Thyroid gland (tissue), 4 donors: ENCODE measurements at regions not wholly inside any gene's neighbourhood (a gene's known extent, or its start where the extent isn't known, plus 50 kb on each side); places are given as distances from the start of the nearest gene placed in this dataset.

Source experiments
- DNase-seq, 2 donors: peaks; one replicate each; pipeline ENCODE4 v3.0.0-alpha.2; 2019
- H3K27ac ChIP-seq, 3 donors: fragments of 200-600 bp; sonication (generic); 1 replicate in 2 of 3; 2 replicates in 1 of 3; pipeline ENCODE4 v1.5.1; 2016 to 2019; ENCODE audit warnings: mild to moderate bottlenecking in 1 of 3, moderate library complexity in 1 of 3
- H3K27me3 ChIP-seq: fragments of 200-600 bp; sonication (generic); one replicate; pipeline ENCODE4 v1.5.1; 2019
- H3K36me3 ChIP-seq, 2 donors: fragments of 200-600 bp; sonication (generic); one replicate each; pipeline ENCODE4 v1.5.1; 2016 to 2019
- H3K4me1 ChIP-seq, 2 donors: fragments of 200-600 bp; sonication (generic); one replicate each; pipeline ENCODE4 v1.5.1; 2017 to 2019
- H3K4me3 ChIP-seq, 3 donors: fragments of 200-600 bp; sonication (generic); replicated peaks in 1 of 3; 1 replicate in 2 of 3; 2 replicates in 1 of 3; pipeline ENCODE4 v1.5.1; 2016; ENCODE audit warnings: mild to moderate bottlenecking in 1 of 3
- H3K9me3 ChIP-seq: fragments of 200-600 bp; sonication (generic); one replicate; pipeline ENCODE4 v1.5.1; 2017
- POLR2A ChIP-seq, 2 donors: fragments of 450-650 bp; IDR thresholded peaks; one replicate each; pipeline ENCODE4 v1.6.1; 2017; ENCODE audit warnings: antibody characterized with exemption in 2 of 2, mild to moderate bottlenecking in 2 of 2, moderate library complexity in 1 of 2
- WGBS, 2 donors: methylation state at CpG; one replicate each; pipeline ENCODE4 v1.1.5; 2017; 5-methylcytosine and 5-hydroxymethylcytosine counted together
- intact Hi-C: fragments of 100-400 bp; cut with DNase I; formaldehyde crosslinking; loops from one replicate; pipeline ENCODE4 v1.15.1; 2023
- TF ChIP-seq, protein P1 (sequence below), 6 experiments: fragments of 200-600 bp in 3 of 6; fragments of 450-650 bp in 3 of 6; sonication (generic) in 3 of 6; IDR thresholded peaks; one replicate each; pipeline ENCODE4 v1.5.1; 2016 to 2019; ENCODE audit warnings: antibody characterized with exemption in 6 of 6, mild to moderate bottlenecking in 2 of 6, inconsistent platforms in 1 of 6, moderate library complexity in 1 of 6

DNA sequence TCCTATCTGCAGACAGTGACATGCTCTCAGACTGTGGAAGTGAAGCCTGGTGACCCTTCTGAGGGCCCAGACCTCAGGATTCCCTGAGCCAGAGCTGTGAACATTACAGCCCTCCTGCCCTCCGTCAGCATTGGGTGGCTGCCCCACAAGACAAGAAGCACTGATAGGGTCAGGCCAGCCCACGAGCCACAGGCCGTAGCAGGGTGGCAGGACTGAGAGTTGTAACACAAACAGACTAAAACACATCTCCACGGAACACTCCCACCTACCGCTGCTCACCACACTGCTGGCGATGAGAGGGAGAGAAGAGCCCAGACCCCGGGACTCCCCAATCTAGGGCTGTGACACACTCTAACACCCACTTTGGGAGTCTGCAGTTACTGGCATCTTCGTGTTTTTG, 264.8 kb upstream of the FSIP2 start:
- no peak for TF ChIP-seq POLR2A (IDR thresholded peaks at IDR 0.05)
- TF ChIP-seq, protein P1, sequence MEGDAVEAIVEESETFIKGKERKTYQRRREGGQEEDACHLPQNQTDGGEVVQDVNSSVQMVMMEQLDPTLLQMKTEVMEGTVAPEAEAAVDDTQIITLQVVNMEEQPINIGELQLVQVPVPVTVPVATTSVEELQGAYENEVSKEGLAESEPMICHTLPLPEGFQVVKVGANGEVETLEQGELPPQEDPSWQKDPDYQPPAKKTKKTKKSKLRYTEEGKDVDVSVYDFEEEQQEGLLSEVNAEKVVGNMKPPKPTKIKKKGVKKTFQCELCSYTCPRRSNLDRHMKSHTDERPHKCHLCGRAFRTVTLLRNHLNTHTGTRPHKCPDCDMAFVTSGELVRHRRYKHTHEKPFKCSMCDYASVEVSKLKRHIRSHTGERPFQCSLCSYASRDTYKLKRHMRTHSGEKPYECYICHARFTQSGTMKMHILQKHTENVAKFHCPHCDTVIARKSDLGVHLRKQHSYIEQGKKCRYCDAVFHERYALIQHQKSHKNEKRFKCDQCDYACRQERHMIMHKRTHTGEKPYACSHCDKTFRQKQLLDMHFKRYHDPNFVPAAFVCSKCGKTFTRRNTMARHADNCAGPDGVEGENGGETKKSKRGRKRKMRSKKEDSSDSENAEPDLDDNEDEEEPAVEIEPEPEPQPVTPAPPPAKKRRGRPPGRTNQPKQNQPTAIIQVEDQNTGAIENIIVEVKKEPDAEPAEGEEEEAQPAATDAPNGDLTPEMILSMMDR (IDR thresholded peaks at IDR 0.05) = no peak

GRCh38 chr2:185475914-185476313, 262.7 kb upstream of the FSIP2 start:
- H3K27me3 ChIP-seq = no peaks in the 10 kb centered on the region
- no peak for TF ChIP-seq POLR2A (IDR thresholded peaks at IDR 0.05)
- TF ChIP-seq, protein P1 (IDR thresholded peaks at IDR 0.05) = no peak
- no peaks in the 10 kb centered on the region for H3K4me1 ChIP-seq
- no peak overlapping the region for H3K27ac ChIP-seq
- no peaks in the 10 kb centered on the region for H3K36me3 ChIP-seq
- intact Hi-C loops = no loop called here
- no peaks in the 10 kb centered on the region for H3K9me3 ChIP-seq
- no peak for DNase-seq
- 37 to 50% methylated on average over 1 of the region's 1 CpG for WGBS, 2 donors
- H3K4me3 ChIP-seq = no peak overlapping the region

More for the DNA sequence above, 264.8 kb upstream of the FSIP2 start:
- Histone ChIP-seq H3K36me3 (no peaks in the 10 kb centered on the region), H3K4me3 (no peak overlapping the region), H3K27ac (no peak overlapping the region), H3K9me3 (no peaks in the 10 kb centered on the region), H3K4me1 (no peaks in the 10 kb centered on the region), H3K27me3 (no peaks in the 10 kb centered on the region)
- intact Hi-C loops = no loop called here
- WGBS, 2 donors = 92 to 96% methylated on average over 5 of the region's 8 CpGs
- no peak for DNase-seq

DNA sequence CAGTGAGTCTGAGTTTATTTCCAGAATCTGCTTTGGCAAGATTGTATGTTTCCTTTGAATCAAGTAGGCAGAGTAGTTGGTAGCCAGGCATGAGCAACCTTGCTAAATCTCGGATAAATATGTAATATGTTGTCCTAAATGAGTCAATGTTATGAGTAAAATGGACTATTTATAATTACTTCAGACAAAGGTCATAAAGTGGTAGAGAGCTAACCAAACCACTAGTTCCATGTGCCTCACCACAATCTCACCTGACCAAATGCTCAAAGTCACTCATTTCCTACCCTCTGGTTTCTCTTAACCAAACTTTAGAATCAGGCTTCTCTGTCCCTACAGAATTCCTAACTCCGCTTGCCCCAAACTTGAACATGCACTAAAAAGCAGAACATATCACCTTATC, 261.2 kb upstream of the FSIP2 start:
- H3K9me3 ChIP-seq = no peaks in the 10 kb centered on the region
- intact Hi-C loops = no loop called here
- H3K4me1 ChIP-seq = no peaks in the 10 kb centered on the region
- no peaks in the 10 kb centered on the region for H3K27me3 ChIP-seq
- TF ChIP-seq, protein P1 (IDR thresholded peaks at IDR 0.05) = no peak
- TF ChIP-seq POLR2A (IDR thresholded peaks at IDR 0.05) = no peak
- 81 to 84% methylated on average over 2 of the region's 2 CpGs for WGBS, 2 donors
- no peaks in the 10 kb centered on the region for H3K36me3 ChIP-seq
- H3K4me3 ChIP-seq = no peak overlapping the region
- no peak overlapping the region for H3K27ac ChIP-seq
- no peak for DNase-seq

- no peak for DNase-seq
- Histone ChIP-seq H3K36me3 (no peaks in the 10 kb centered on the region), H3K9me3 (no peaks in the 10 kb centered on the region), H3K4me3 (no peak overlapping the region), H3K4me1 (no peaks in the 10 kb centered on the region), H3K27me3 (no peaks in the 10 kb centered on the region), H3K27ac (no peak overlapping the region)
- TF ChIP-seq POLR2A (IDR thresholded peaks at IDR 0.05) = no peak
- TF ChIP-seq, protein P1 (IDR thresholded peaks at IDR 0.05) = no peak
- intact Hi-C loops = no loop called here
- WGBS, 2 donors = 91 to 100% methylated on average over 1 of the region's 1 CpG
Observed at GRCh38 chr2:185484602-185485001, 254.0 kb upstream of the FSIP2 start.

DNA sequence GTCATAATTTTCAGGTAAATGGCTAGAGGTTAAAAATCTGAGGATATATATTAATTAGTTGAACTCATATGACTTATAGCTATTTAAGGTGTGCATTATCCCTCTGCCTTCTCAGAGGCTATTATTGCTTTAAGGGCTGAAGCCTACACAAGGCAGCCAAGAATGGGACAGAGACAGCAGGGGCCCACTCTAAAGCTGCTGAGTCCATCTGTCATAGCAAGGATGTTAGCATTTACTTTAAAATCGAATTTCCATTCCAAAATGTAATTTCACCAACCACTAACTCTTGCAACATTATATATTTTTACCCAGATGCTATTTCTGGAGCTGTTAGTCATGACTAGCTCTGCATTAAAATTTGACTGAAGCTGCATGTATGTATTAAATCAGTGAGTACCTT, 236.3 kb upstream of the FSIP2 start:
- TF ChIP-seq, protein P1 (IDR thresholded peaks at IDR 0.05) = no peak
- TF ChIP-seq POLR2A (IDR thresholded peaks at IDR 0.05) = no peak
- Histone ChIP-seq H3K4me1 (no peaks in the 10 kb centered on the region), H3K9me3 (no peaks in the 10 kb centered on the region), H3K36me3 (no peaks in the 10 kb centered on the region), H3K27me3 (no peaks in the 10 kb centered on the region), H3K27ac (no peak overlapping the region), H3K4me3 (no peak overlapping the region)
- 10 to 27% methylated on average over 1 of the region's 1 CpG for WGBS, 2 donors
- DNase-seq = no peak
- intact Hi-C loops = no loop called here
